ENCODE measurements at regions not wholly inside any gene's neighbourhood (a gene's known extent, or its start where the extent isn't known, plus 50 kb on each side); places are given as distances from the start of the nearest gene placed in this dataset.

GRCh38 chr16:5412731-5413130 lies 315.1 kb upstream of the EEF2KMT start:
- no peak overlapping the region for H3K4me3 Mint-ChIP-seq
- no peak overlapping the region for H3K27ac Mint-ChIP-seq
- H3K27me3 Mint-ChIP-seq: peaks cover 8% of the 10 kb centered on the region

DNA sequence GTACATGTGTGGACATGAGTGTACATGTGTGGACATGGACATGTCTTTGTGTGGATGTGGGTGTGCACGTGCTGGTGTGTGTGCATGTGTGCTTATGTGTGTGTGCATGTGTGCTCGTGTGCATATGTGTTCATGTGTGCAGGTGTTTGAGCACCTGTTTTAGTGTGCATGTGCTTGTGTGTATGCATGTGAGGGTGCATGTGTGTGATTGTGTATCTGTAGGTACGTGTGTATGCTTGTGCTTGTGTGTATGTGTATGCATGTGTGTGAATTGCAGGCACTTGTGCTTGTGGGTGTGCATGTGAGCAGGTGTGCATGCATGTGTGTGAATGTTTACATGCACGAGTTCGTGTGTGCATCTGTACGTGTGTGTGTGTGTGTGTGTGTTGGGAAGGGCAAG lies 300.6 kb upstream of the EEF2KMT start:
- Mint-ChIP-seq H3K4me3 (no peak overlapping the region), H3K4me1 (ENCODE audit: low read depth) (no peaks in the 10 kb centered on the region), H3K36me3 (no peaks in the 10 kb centered on the region), H3K27ac (no peak overlapping the region), H3K27me3 (peaks cover 7% of the 10 kb centered on the region), H3K9me3 (ENCODE audit: low read depth) (no peaks in the 10 kb centered on the region)

More at GRCh38 chr16:5412731-5413130, 315.1 kb upstream of the EEF2KMT start:
- Mint-ChIP-seq H3K36me3 (no peaks in the 10 kb centered on the region), H3K4me1 (ENCODE audit: low read depth) (no peaks in the 10 kb centered on the region), H3K9me3 (ENCODE audit: low read depth) (no peaks in the 10 kb centered on the region)

DNA sequence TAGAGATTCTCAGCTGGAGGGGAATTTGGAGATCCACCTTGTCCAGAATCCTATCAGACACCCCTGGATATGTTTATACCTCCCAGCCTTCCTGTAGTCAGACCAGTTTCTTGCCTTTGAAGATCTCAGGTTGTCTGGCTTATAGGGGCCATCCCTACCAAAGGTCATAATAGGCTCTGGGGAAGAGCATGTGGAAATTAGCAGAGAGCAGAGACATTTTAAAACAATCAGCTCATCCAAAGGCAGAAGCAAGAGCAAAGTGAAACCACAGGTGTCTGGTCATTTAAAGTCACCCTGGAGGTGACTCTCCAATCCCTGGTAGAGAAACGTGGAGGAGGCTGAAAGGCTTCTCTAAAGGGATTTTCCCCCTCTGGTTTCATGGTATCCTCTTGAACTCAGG lies 299.3 kb upstream of the EEF2KMT start:
- H3K36me3 Mint-ChIP-seq: no peaks in the 10 kb centered on the region
- no peak overlapping the region for H3K4me3 Mint-ChIP-seq
- H3K9me3 Mint-ChIP-seq (ENCODE audit: low read depth): no peaks in the 10 kb centered on the region
- no peak overlapping the region for H3K27ac Mint-ChIP-seq
- peaks cover 4% of the 10 kb centered on the region for H3K27me3 Mint-ChIP-seq
- H3K4me1 Mint-ChIP-seq (ENCODE audit: low read depth): no peaks in the 10 kb centered on the region

DNA sequence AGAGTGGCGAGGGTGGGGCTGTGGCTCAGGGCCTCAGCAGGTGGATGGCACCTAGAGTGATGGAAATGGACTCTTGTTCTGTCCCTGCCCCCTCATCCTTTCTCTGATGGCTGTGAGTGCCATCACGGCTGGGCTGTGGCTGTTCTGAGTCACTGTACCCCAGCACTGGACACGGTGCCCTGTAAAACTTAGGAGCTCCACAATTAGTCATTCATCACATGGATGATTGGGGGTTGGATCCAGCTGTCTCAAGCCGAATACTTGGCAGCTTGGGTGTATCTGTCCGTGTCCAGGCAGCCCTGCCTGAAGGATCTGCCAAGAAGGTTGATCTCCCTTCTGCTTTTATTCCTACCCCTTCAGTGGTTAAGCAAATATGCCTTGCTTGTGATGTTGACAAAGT lies 295.5 kb upstream of the EEF2KMT start:
- H3K27me3 Mint-ChIP-seq: peaks cover 4% of the 10 kb centered on the region
- no peaks in the 10 kb centered on the region for H3K9me3 Mint-ChIP-seq (ENCODE audit: low read depth)
- H3K4me3 Mint-ChIP-seq: no peak overlapping the region
- no peaks in the 10 kb centered on the region for H3K4me1 Mint-ChIP-seq (ENCODE audit: low read depth)
- H3K27ac Mint-ChIP-seq: no peak overlapping the region
- no peaks in the 10 kb centered on the region for H3K36me3 Mint-ChIP-seq

GRCh38 chr16:5386989-5387388 lies 289.4 kb upstream of the EEF2KMT start:
- Mint-ChIP-seq H3K4me1 (ENCODE audit: low read depth) (no peaks in the 10 kb centered on the region), H3K27me3 (no peaks in the 10 kb centered on the region), H3K27ac (no peak overlapping the region), H3K36me3 (no peaks in the 10 kb centered on the region), H3K9me3 (ENCODE audit: low read depth) (no peaks in the 10 kb centered on the region), H3K4me3 (no peak overlapping the region)

DNA sequence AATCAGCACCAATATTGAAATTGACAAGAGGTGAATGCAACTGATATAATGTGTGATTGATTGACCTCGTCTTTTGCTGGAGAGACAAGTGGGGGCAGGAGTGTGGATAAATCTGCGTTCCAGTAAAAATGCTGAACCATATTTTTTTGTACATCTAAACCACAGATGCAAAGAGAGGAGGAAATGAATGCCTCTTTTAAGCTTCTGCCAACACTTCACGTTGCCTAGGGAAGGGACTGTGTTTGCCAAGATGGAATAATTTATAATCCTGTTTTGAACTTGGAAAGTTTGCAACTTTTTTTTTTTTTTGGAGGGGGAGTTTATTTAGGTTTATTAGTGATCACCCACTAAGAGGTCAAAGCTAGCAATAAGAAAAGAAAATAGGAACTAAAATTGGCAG lies 288.2 kb upstream of the EEF2KMT start:
- Mint-ChIP-seq H3K27ac (no peak overlapping the region), H3K27me3 (no peaks in the 10 kb centered on the region), H3K4me3 (no peak overlapping the region), H3K4me1 (ENCODE audit: low read depth) (no peaks in the 10 kb centered on the region), H3K9me3 (ENCODE audit: low read depth) (no peaks in the 10 kb centered on the region), H3K36me3 (no peaks in the 10 kb centered on the region)

- H3K4me1 Mint-ChIP-seq (ENCODE audit: low read depth): no peaks in the 10 kb centered on the region
- H3K27me3 Mint-ChIP-seq: no peaks in the 10 kb centered on the region
Observed at GRCh38 chr16:5385115-5385514, 287.5 kb upstream of the EEF2KMT start.

DNA sequence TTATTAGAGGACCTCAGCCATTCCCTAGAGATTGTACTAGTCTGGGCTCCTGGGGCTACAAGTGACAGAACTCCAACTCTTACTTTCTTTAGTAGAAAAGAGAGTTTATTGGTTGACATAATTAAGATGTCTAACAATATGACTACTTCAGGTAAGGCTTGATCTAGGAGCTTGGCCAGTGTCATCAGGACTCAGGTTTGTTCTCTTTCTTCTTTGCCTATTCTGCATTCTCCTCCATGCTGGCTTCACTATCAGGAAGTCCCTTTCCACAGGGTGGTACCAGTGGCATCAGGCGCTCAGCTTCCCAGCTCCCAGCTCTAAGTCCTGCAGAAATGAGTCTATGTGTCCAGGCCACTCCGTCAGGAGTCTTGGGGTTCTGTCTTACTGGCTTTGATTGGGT lies 286.1 kb upstream of the EEF2KMT start:
- H3K9me3 Mint-ChIP-seq (ENCODE audit: low read depth): no peaks in the 10 kb centered on the region
- H3K36me3 Mint-ChIP-seq: no peaks in the 10 kb centered on the region
- H3K4me1 Mint-ChIP-seq (ENCODE audit: low read depth): no peaks in the 10 kb centered on the region
- H3K27ac Mint-ChIP-seq: no peak overlapping the region
- H3K27me3 Mint-ChIP-seq: no peaks in the 10 kb centered on the region
- H3K4me3 Mint-ChIP-seq: no peak overlapping the region

More at GRCh38 chr16:5385115-5385514, 287.5 kb upstream of the EEF2KMT start:
- H3K4me3 Mint-ChIP-seq: no peak overlapping the region
- H3K9me3 Mint-ChIP-seq (ENCODE audit: low read depth): no peaks in the 10 kb centered on the region
- no peaks in the 10 kb centered on the region for H3K36me3 Mint-ChIP-seq
- H3K27ac Mint-ChIP-seq: no peak overlapping the region

- Mint-ChIP-seq H3K4me1 (ENCODE audit: low read depth) (no peaks in the 10 kb centered on the region), H3K27me3 (peaks cover 1% of the 10 kb centered on the region), H3K9me3 (ENCODE audit: low read depth) (no peaks in the 10 kb centered on the region), H3K36me3 (no peaks in the 10 kb centered on the region), H3K4me3 (no peak overlapping the region), H3K27ac (no peak overlapping the region)
Observed at GRCh38 chr16:5382484-5382883, 284.9 kb upstream of the EEF2KMT start.

- no peak overlapping the region for H3K4me3 Mint-ChIP-seq
- peaks cover 1% of the 10 kb centered on the region for H3K27me3 Mint-ChIP-seq
- H3K36me3 Mint-ChIP-seq: no peaks in the 10 kb centered on the region
- no peaks in the 10 kb centered on the region for H3K9me3 Mint-ChIP-seq (ENCODE audit: low read depth)
- H3K4me1 Mint-ChIP-seq (ENCODE audit: low read depth): no peaks in the 10 kb centered on the region
- no peak overlapping the region for H3K27ac Mint-ChIP-seq
Observed at GRCh38 chr16:5381481-5381880, 283.9 kb upstream of the EEF2KMT start.

- H3K4me1 Mint-ChIP-seq (ENCODE audit: low read depth): no peaks in the 10 kb centered on the region
- H3K36me3 Mint-ChIP-seq: no peaks in the 10 kb centered on the region
- H3K4me3 Mint-ChIP-seq: no peak overlapping the region
- peaks cover 9% of the 10 kb centered on the region for H3K27me3 Mint-ChIP-seq
- no peak overlapping the region for H3K27ac Mint-ChIP-seq
- H3K9me3 Mint-ChIP-seq (ENCODE audit: low read depth): no peaks in the 10 kb centered on the region
Observed at GRCh38 chr16:5379954-5380353, 282.4 kb upstream of the EEF2KMT start.

GRCh38 chr16:5378531-5378930 lies 280.9 kb upstream of the EEF2KMT start:
- H3K9me3 Mint-ChIP-seq (ENCODE audit: low read depth): no peaks in the 10 kb centered on the region
- H3K4me3 Mint-ChIP-seq: no peak overlapping the region
- H3K27me3 Mint-ChIP-seq: peaks cover 12% of the 10 kb centered on the region
- no peaks in the 10 kb centered on the region for H3K36me3 Mint-ChIP-seq
- no peaks in the 10 kb centered on the region for H3K4me1 Mint-ChIP-seq (ENCODE audit: low read depth)
- no peak overlapping the region for H3K27ac Mint-ChIP-seq

- Mint-ChIP-seq H3K9me3 (ENCODE audit: low read depth) (no peaks in the 10 kb centered on the region), H3K36me3 (no peaks in the 10 kb centered on the region), H3K27ac (no peak overlapping the region), H3K27me3 (peaks cover 17% of the 10 kb centered on the region), H3K4me1 (ENCODE audit: low read depth) (no peaks in the 10 kb centered on the region), H3K4me3 (no peak overlapping the region)
Observed at GRCh38 chr16:5377280-5377898, 279.8 kb upstream of the EEF2KMT start.

DNA sequence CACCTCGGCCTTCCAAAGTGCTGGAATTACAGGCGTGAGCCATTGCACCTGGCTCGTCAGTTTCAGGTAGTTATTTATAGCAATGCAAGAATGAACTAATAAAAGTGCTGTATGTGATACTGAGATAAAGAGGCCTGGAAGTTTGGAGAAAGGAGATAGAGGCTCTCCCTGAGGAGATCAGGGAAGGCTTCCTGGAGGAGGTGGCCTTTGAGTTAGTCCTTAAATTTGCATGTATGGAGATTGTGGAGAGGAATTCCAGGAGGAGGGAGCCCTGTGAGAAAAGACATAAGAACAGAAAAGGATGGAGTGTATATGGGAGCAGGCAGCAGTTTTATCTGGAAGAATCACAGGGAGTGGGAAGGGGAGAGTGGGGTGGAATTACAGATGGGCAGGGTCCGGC lies 276.6 kb upstream of the EEF2KMT start:
- H3K9me3 Mint-ChIP-seq (ENCODE audit: low read depth): no peaks in the 10 kb centered on the region
- no peak overlapping the region for H3K4me3 Mint-ChIP-seq
- no peaks in the 10 kb centered on the region for H3K36me3 Mint-ChIP-seq
- H3K4me1 Mint-ChIP-seq (ENCODE audit: low read depth): no peaks in the 10 kb centered on the region
- H3K27me3 Mint-ChIP-seq: peaks cover 19% of the 10 kb centered on the region
- H3K27ac Mint-ChIP-seq: no peak overlapping the region

GRCh38 chr16:5367951-5368350 lies 270.4 kb upstream of the EEF2KMT start:
- no peak overlapping the region for H3K4me3 Mint-ChIP-seq
- peaks cover 3% of the 10 kb centered on the region for H3K27me3 Mint-ChIP-seq
- no peak overlapping the region for H3K27ac Mint-ChIP-seq
- no peaks in the 10 kb centered on the region for H3K4me1 Mint-ChIP-seq (ENCODE audit: low read depth)
- H3K36me3 Mint-ChIP-seq: no peaks in the 10 kb centered on the region
- H3K9me3 Mint-ChIP-seq (ENCODE audit: low read depth): no peaks in the 10 kb centered on the region

DNA sequence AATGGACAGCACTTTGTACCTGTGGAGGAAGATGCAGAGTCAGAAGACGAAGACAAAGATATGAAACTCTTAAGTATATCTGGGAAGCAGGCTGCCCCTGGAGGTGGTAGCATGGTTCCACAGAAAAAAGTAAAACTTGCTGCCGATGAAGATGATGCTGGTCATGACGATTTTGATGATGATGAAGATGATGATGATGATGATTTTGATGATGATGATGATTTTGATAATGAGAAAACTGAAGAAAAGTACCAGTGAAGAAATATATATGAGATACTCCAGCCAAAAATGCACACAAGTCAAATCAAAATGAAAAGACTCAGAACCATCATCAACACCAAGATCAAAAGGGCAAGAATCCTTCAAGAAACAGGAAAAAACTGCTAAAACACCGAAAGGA lies 268.5 kb upstream of the EEF2KMT start:
- Mint-ChIP-seq H3K27ac (no peak overlapping the region), H3K36me3 (no peaks in the 10 kb centered on the region), H3K27me3 (peaks cover 2% of the 10 kb centered on the region), H3K9me3 (ENCODE audit: low read depth) (no peaks in the 10 kb centered on the region), H3K4me3 (no peak overlapping the region), H3K4me1 (ENCODE audit: low read depth) (no peaks in the 10 kb centered on the region)
